ENCODE measurements at regions not wholly inside any gene's neighbourhood (a gene's known extent, or its start where the extent isn't known, plus 50 kb on each side); places are given as distances from the start of the nearest gene placed in this dataset.

DNA sequence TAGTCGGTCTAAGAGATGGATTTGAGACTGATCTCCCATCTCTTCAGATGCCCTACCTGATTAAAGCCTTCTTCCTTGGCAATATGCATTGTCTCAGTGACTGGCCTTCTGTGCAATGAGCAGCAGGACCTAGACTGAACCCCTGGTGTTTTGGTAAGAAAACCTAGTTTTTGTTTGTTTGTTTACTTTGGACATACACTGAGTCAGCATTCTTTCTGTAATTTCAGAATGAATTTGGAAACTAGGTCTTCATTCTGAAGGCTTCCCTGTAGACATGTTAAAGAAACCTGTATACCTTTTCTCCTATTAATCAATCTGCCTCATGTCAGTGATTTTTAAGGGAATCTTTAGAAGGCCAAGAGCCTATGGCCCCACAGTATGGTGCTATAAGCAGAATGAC is 597.5 kb upstream of the HTR2C start:
- H3K27ac ChIP-seq = no peak overlapping the region
- no peaks in the 10 kb centered on the region for H3K27me3 ChIP-seq
- no peaks in the 10 kb centered on the region for H3K9me3 ChIP-seq
- H3K36me3 ChIP-seq = no peaks in the 10 kb centered on the region
- intact Hi-C loops (cut with DNase I; ENCODE audit: low total_unique reads) (no loop called here), in situ Hi-C loops (cut with MboI; ENCODE audit: low pct_ligation_motif_present in 1 of 4, low pct_unique_long_range_greater_than_20kb in 1 of 4, low sequenced_read_pairs in 3 of 4) (no loop called here)
- H3K4me1 ChIP-seq = no peaks in the 10 kb centered on the region
- no peak for TF ChIP-seq POLR2AphosphoS5 (IDR thresholded peaks at IDR 0.05)
- TF ChIP-seq, protein P1, sequence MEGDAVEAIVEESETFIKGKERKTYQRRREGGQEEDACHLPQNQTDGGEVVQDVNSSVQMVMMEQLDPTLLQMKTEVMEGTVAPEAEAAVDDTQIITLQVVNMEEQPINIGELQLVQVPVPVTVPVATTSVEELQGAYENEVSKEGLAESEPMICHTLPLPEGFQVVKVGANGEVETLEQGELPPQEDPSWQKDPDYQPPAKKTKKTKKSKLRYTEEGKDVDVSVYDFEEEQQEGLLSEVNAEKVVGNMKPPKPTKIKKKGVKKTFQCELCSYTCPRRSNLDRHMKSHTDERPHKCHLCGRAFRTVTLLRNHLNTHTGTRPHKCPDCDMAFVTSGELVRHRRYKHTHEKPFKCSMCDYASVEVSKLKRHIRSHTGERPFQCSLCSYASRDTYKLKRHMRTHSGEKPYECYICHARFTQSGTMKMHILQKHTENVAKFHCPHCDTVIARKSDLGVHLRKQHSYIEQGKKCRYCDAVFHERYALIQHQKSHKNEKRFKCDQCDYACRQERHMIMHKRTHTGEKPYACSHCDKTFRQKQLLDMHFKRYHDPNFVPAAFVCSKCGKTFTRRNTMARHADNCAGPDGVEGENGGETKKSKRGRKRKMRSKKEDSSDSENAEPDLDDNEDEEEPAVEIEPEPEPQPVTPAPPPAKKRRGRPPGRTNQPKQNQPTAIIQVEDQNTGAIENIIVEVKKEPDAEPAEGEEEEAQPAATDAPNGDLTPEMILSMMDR (IDR thresholded peaks at IDR 0.05) = no peak
- no peak for TF ChIP-seq EP300 (IDR thresholded peaks at IDR 0.05; ENCODE audit: low read depth)
- TF ChIP-seq POLR2A (IDR thresholded peaks at IDR 0.05) = no peak
- WGBS, 2 donors (ENCODE audit: low coverage in 1 of 2) = 86% methylated on average over 1 of the region's 1 CpG; no CpG with 5 or more reads in 1 of the 2 donors
- no peak overlapping the region for H3K4me3 ChIP-seq
- DNase-seq = no peak

DNA sequence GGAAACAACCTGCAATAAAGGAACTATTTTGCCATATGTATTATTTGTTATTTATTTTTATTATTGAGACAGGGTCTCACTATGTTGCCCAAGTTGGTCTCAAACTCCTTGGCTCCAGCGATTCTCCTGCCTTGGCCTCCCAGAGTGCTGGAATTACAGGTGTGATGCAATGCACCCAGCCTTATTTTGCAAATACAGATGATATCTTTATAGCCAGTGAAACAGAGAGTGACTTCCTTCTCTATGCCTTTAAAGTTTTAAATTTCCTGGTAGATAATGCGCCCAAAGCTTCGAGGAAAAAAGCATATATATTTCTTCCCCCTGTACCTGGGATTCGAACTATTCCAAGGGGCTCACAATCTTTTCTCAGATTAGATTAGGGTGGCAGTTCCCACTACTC is 601.1 kb upstream of the HTR2C start:
- 40 to 50% methylated on average over 1 to 4 of the region's 4 CpGs for WGBS, 2 donors (ENCODE audit: low coverage in 1 of 2)
- no peak for TF ChIP-seq POLR2A (IDR thresholded peaks at IDR 0.05)
- no peak for TF ChIP-seq EP300 (IDR thresholded peaks at IDR 0.05; ENCODE audit: low read depth)
- no peak for TF ChIP-seq POLR2AphosphoS5 (IDR thresholded peaks at IDR 0.05)
- TF ChIP-seq, protein P1 (IDR thresholded peaks at IDR 0.05) = no peak
- peak; percentile 14 for DNase-seq
- Histone ChIP-seq H3K4me3 (no peak overlapping the region), H3K4me1 (no peaks in the 10 kb centered on the region), H3K27ac (peak overlapping the region in 1 of 4 donors; percentile 23), H3K27me3 (no peaks in the 10 kb centered on the region), H3K36me3 (no peaks in the 10 kb centered on the region), H3K9me3 (no peaks in the 10 kb centered on the region)
- in situ Hi-C loops (cut with MboI; ENCODE audit: low pct_ligation_motif_present in 1 of 4, low pct_unique_long_range_greater_than_20kb in 1 of 4, low sequenced_read_pairs in 3 of 4) (no loop called here), intact Hi-C loops (cut with DNase I; ENCODE audit: low total_unique reads) (no loop called here)

DNA sequence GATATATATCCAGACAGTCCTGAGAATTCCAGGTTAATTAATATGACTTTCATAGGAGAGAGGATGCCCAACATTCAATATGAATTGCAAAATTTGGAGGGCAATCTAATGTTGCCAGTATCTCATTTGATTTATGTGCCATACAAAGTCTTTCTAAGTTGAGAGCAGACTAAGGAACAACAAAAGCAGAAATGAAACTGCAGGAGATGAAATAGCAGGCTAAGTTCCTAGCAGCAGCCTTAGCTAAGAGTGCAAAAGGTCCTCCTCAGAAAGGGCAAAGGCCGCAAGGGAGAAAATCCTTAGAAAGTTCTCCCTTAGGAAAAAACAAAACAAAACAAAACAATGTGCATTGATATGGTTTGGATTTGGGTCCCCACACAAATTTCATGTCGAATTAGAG is 602.9 kb upstream of the HTR2C start:
- TF ChIP-seq EP300 (IDR thresholded peaks at IDR 0.05; ENCODE audit: low read depth) (no peak), POLR2AphosphoS5 (IDR thresholded peaks at IDR 0.05) (no peak)
- TF ChIP-seq, protein P1 (IDR thresholded peaks at IDR 0.05) = no peak
- Histone ChIP-seq H3K27ac (no peak overlapping the region), H3K36me3 (no peaks in the 10 kb centered on the region), H3K4me1 (no peaks in the 10 kb centered on the region), H3K27me3 (no peaks in the 10 kb centered on the region), H3K9me3 (no peaks in the 10 kb centered on the region), H3K4me3 (no peak overlapping the region)
- 69% methylated on average over 2 of the region's 2 CpGs; no CpG with 5 or more reads in 1 of the 2 donors for WGBS, 2 donors (ENCODE audit: low coverage in 1 of 2)
- in situ Hi-C loops (cut with MboI; ENCODE audit: low pct_ligation_motif_present in 1 of 4, low pct_unique_long_range_greater_than_20kb in 1 of 4, low sequenced_read_pairs in 3 of 4) (no loop called here), intact Hi-C loops (cut with DNase I; ENCODE audit: low total_unique reads) (no loop called here)
- no peak for DNase-seq

DNA sequence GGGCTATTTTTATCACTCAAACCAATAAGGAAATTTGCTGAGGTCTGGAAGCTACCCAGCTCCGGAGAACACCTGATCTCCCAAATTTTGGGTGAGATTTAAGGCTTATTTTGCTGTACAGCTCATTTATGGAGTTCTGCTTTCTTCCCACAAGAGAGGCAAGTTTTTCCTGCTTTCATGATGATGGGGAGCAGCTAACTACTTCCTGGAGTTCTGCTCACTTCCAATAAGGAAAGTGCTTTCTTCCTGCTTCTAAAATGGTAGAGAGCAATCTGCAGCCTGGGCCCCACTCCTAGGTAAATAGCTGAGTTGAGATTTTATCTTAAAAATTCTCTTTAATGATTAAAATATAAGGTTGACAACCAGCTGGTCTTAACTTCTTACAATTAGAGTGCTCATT is 606.0 kb upstream of the HTR2C start:
- intact Hi-C loops (cut with DNase I; ENCODE audit: low total_unique reads) = no loop called here
- in situ Hi-C loops (cut with MboI; ENCODE audit: low pct_ligation_motif_present in 1 of 4, low pct_unique_long_range_greater_than_20kb in 1 of 4, low sequenced_read_pairs in 3 of 4) = no loop called here
- Histone ChIP-seq H3K36me3 (no peaks in the 10 kb centered on the region), H3K9me3 (no peaks in the 10 kb centered on the region), H3K4me1 (no peaks in the 10 kb centered on the region), H3K27ac (no peak overlapping the region), H3K4me3 (no peak overlapping the region), H3K27me3 (no peaks in the 10 kb centered on the region)
- WGBS, 2 donors (ENCODE audit: low coverage in 1 of 2) = 57% methylated on average over 1 of the region's 1 CpG; no CpG with 5 or more reads in 1 of the 2 donors
- TF ChIP-seq POLR2A (IDR thresholded peaks at IDR 0.05) = no peak
- TF ChIP-seq, protein P1 (IDR thresholded peaks at IDR 0.05) = no peak
- no peak for TF ChIP-seq POLR2AphosphoS5 (IDR thresholded peaks at IDR 0.05)
- no peak for TF ChIP-seq EP300 (IDR thresholded peaks at IDR 0.05; ENCODE audit: low read depth)
- no peak for DNase-seq
